Caco-2 (cell line): ENCODE measurements at regions not wholly inside any gene's neighbourhood (a gene's known extent, or its start where the extent isn't known, plus 50 kb on each side); places are given as distances from the start of the nearest gene placed in this dataset.
A peak's percentile ranks its signal among the peaks of the same experiment; 100 is the strongest.

Experiments
- BruUV-seq: library from RNA; stranded (reverse); fragments of 400-500 nt; replicated peaks from 2 replicates; lab custom pipeline; 2021; lab: Mats Ljungman, UMichigan
- CTCF ChIA-PET: fragments of 300-600 bp; sonication (Branson Sonifier 250); formaldehyde crosslinking; loops from one replicate; lab custom pipeline; 2022; ENCODE audit warnings: antibody characterized with exemption; lab: Charles Lee
- POLR2A ChIA-PET: fragments of 300-600 bp; sonication (Branson Sonifier 250); formaldehyde crosslinking; loops from one replicate; lab custom pipeline; 2022; ENCODE audit warnings: antibody characterized with exemption; lab: Charles Lee
- DNase-seq, 2 experiments: peaks; one replicate each; pipeline versions ENCODE4 v3.0.0 to v3.0.0-alpha.2; 2020 to 2022
- H3K27me3 ChIP-seq: replicated peaks from 2 replicates; pipeline ENCODE4 v1.6.0; 2011; ENCODE audit warnings: low read length; ENCODE audit not compliant: control insufficient read depth, insufficient read depth
- H3K36me3 ChIP-seq: 2 replicates; pipeline ENCODE4 v1.5.1; 2011; ENCODE audit warnings: low read length; ENCODE audit not compliant: control insufficient read depth, insufficient read depth
- H3K4me1 ChIP-seq: fragments of 250-450 bp; sonication (Bioruptor Pico); 2 replicates; pipeline ENCODE4 v1.5.1; 2020; ENCODE audit warnings: mild to moderate bottlenecking
- H3K4me3 ChIP-seq: 2 replicates; pipeline ENCODE4 v1.5.1; 2011; ENCODE audit warnings: low read depth, mild to moderate bottlenecking, control low read depth, low read length
- H3K9me3 ChIP-seq: fragments of 250-450 bp; sonication (Bioruptor Pico); 2 replicates; pipeline ENCODE4 v1.5.1; 2020; ENCODE audit warnings: mild to moderate bottlenecking, moderate library complexity
- H3K27ac Mint-ChIP-seq: one replicate; pipeline ENCODE4 v1.8.0; 2022; ENCODE audit warnings: mixed read lengths; ENCODE audit not compliant: unreplicated experiment
- H3K27me3 Mint-ChIP-seq: one replicate; pipeline ENCODE4 v1.8.0; 2022; ENCODE audit warnings: mixed read lengths; ENCODE audit not compliant: insufficient read depth, unreplicated experiment
- H3K36me3 Mint-ChIP-seq: one replicate; pipeline ENCODE4 v1.8.0; 2022; ENCODE audit warnings: mild to moderate bottlenecking, mixed read lengths; ENCODE audit not compliant: insufficient read depth, unreplicated experiment
- H3K4me1 Mint-ChIP-seq: one replicate; pipeline ENCODE4 v1.8.0; 2022; ENCODE audit warnings: low read depth, mixed read lengths; ENCODE audit not compliant: unreplicated experiment
- H3K4me3 Mint-ChIP-seq: one replicate; pipeline ENCODE4 v1.8.0; 2022; ENCODE audit warnings: mild to moderate bottlenecking, moderate library complexity, mixed read lengths; ENCODE audit not compliant: unreplicated experiment
- H3K9me3 Mint-ChIP-seq: one replicate; pipeline ENCODE4 v1.8.0; 2022; ENCODE audit warnings: mixed read lengths; ENCODE audit not compliant: unreplicated experiment
- CTCF ChIP-seq, 2 experiments: fragments of 200-600 bp in 1 of 2; IDR thresholded peaks; 1 replicate in 1 of 2; 2 replicates in 1 of 2; pipeline versions ENCODE4 v1.5.1 to v1.8.0; 2011 to 2022; ENCODE audit warnings: antibody characterized with exemption in 1 of 2, control low read depth in 1 of 2, inconsistent platforms in 1 of 2, low read depth in 1 of 2, low read length in 1 of 2, mild to moderate bottlenecking in 1 of 2, moderate library complexity in 1 of 2; ENCODE audit not compliant: insufficient read depth in 1 of 2, severe bottlenecking in 1 of 2, unreplicated experiment in 1 of 2
- intact Hi-C: fragments of 100-400 bp; cut with micrococcal nuclease; formaldehyde crosslinking; loops from one replicate; pipeline ENCODE4 v1.10.0; 2022; ENCODE audit not compliant: unreplicated experiment

- no peaks in the 10 kb centered on the region for H3K4me1 ChIP-seq
- no peaks in the 10 kb centered on the region for H3K9me3 ChIP-seq
- H3K36me3 Mint-ChIP-seq: no peaks in the 10 kb centered on the region
- peaks cover 6% of the 10 kb centered on the region for H3K9me3 Mint-ChIP-seq
- no peak overlapping the region for H3K4me3 Mint-ChIP-seq
- no peak overlapping the region for H3K27ac Mint-ChIP-seq
- H3K4me1 Mint-ChIP-seq: no peaks in the 10 kb centered on the region
- no peaks in the 10 kb centered on the region for H3K27me3 Mint-ChIP-seq
- BruUV-seq: no TSS peak
- H3K4me3 ChIP-seq: no peak overlapping the region
- ChIA-PET CTCF (interaction anchor here (0.6 to 1.5 kb wide), 10 partner anchors 11 to 420 kb away, joined by 3 to 30 read pairs (median 4); no protein-coding TSS in a partner anchor), POLR2A (no interaction called here)
- no peaks in the 10 kb centered on the region for H3K27me3 ChIP-seq
- intact Hi-C loops: loop anchor here (1.0 kb wide), 2 partner anchors 160 to 317 kb away; no protein-coding TSS in a partner anchor
- peak in 1 of 2 experiments; percentile 54 for DNase-seq
- TF ChIP-seq CTCF (IDR thresholded peaks at IDR 0.05; ENCODE audit: insufficient read depth in 1 of 2, low read depth in 1 of 2, low read length in 1 of 2, severe bottlenecking in 1 of 2, unreplicated experiment in 1 of 2): peak; percentile 65 to 75
- H3K36me3 ChIP-seq: no peaks in the 10 kb centered on the region
These were observed 467.6 kb downstream of the DHX35 start for GRCh38 chr20:39429726-39430125.

GRCh38 chr20:39424962-39425678, 463.0 kb downstream of the DHX35 start:
- H3K4me1 Mint-ChIP-seq: no peaks in the 10 kb centered on the region
- CTCF ChIA-PET: interaction anchor here (1.0 kb wide), 1 partner anchor 156 kb away, joined by 3 read pairs; no protein-coding TSS in a partner anchor
- H3K9me3 Mint-ChIP-seq: no peaks in the 10 kb centered on the region
- no peak overlapping the region for H3K4me3 Mint-ChIP-seq
- no peak overlapping the region for H3K27ac Mint-ChIP-seq
- Histone ChIP-seq H3K9me3 (no peaks in the 10 kb centered on the region), H3K27me3 (no peaks in the 10 kb centered on the region), H3K36me3 (no peaks in the 10 kb centered on the region), H3K4me3 (no peak overlapping the region), H3K4me1 (no peaks in the 10 kb centered on the region)
- DNase-seq: no peak
- no peaks in the 10 kb centered on the region for H3K36me3 Mint-ChIP-seq
- POLR2A ChIA-PET: no interaction called here
- H3K27me3 Mint-ChIP-seq: peaks cover 3% of the 10 kb centered on the region
- no TSS peak for BruUV-seq
- intact Hi-C loops: no loop called here
- TF ChIP-seq CTCF (IDR thresholded peaks at IDR 0.05; ENCODE audit: insufficient read depth in 1 of 2, low read depth in 1 of 2, low read length in 1 of 2, severe bottlenecking in 1 of 2, unreplicated experiment in 1 of 2): no peak

GRCh38 chr20:39421571-39422105, 459.5 kb downstream of the DHX35 start:
- ChIA-PET POLR2A (no interaction called here), CTCF (no interaction called here)
- Mint-ChIP-seq H3K4me1 (no peaks in the 10 kb centered on the region), H3K36me3 (no peaks in the 10 kb centered on the region), H3K27me3 (peaks cover 3% of the 10 kb centered on the region), H3K27ac (no peak overlapping the region), H3K9me3 (no peaks in the 10 kb centered on the region), H3K4me3 (no peak overlapping the region)
- no TSS peak for BruUV-seq
- no peaks in the 10 kb centered on the region for H3K36me3 ChIP-seq
- no peaks in the 10 kb centered on the region; the same call in 1 of the 2 replicates for H3K27me3 ChIP-seq
- no peak for TF ChIP-seq CTCF (IDR thresholded peaks at IDR 0.05; ENCODE audit: insufficient read depth in 1 of 2, low read depth in 1 of 2, low read length in 1 of 2, severe bottlenecking in 1 of 2, unreplicated experiment in 1 of 2)
- no peak for DNase-seq
- H3K9me3 ChIP-seq: no peaks in the 10 kb centered on the region
- no peaks in the 10 kb centered on the region for H3K4me1 ChIP-seq
- H3K4me3 ChIP-seq: no peak overlapping the region
- intact Hi-C loops: no loop called here
